Progenitor cell of endocrine pancreas (in vitro differentiated cells): ENCODE measurements at regions not wholly inside any gene's neighbourhood (a gene's known extent, or its start where the extent isn't known, plus 50 kb on each side); places are given as distances from the start of the nearest gene placed in this dataset.

Source experiments
- DNase-seq: peaks from one replicate; pipeline ENCODE4 v3.0.0; 2021; ENCODE audit warnings: low spot score; ENCODE audit not compliant: unreplicated experiment
- H3K27ac Mint-ChIP-seq: 2 replicates; pipeline ENCODE4 v1.8.0; 2021; ENCODE audit warnings: mild to moderate bottlenecking, moderate library complexity, mixed read lengths
- H3K27me3 Mint-ChIP-seq: 2 replicates; pipeline ENCODE4 v1.8.0; 2021; ENCODE audit warnings: mixed read lengths
- H3K36me3 Mint-ChIP-seq: 2 replicates; pipeline ENCODE4 v1.8.0; 2022; ENCODE audit warnings: mixed read lengths; ENCODE audit not compliant: insufficient read depth
- H3K4me1 Mint-ChIP-seq: 2 replicates; pipeline ENCODE4 v1.8.0; 2021; ENCODE audit warnings: low read depth, mixed read lengths
- H3K4me3 Mint-ChIP-seq: 2 replicates; pipeline ENCODE4 v1.8.0; 2021; ENCODE audit warnings: low read depth, mild to moderate bottlenecking, moderate library complexity, mixed read lengths
- H3K9me3 Mint-ChIP-seq: 2 replicates; pipeline ENCODE4 v1.8.0; 2021; ENCODE audit warnings: low read depth, mixed read lengths
- TF ChIP-seq, protein P1 (sequence below): fragments of 200-600 bp; sonication (generic); IDR thresholded peaks from one replicate; pipeline ENCODE4 v1.5.0; 2021; ENCODE audit warnings: antibody characterized with exemption, mild to moderate bottlenecking; ENCODE audit not compliant: unreplicated experiment

GRCh38 chr4:38497121-38497520 lies 166.9 kb upstream of the KLF3 start:
- H3K4me1 Mint-ChIP-seq, result no peaks in the 10 kb centered on the region
- TF ChIP-seq, protein P1, sequence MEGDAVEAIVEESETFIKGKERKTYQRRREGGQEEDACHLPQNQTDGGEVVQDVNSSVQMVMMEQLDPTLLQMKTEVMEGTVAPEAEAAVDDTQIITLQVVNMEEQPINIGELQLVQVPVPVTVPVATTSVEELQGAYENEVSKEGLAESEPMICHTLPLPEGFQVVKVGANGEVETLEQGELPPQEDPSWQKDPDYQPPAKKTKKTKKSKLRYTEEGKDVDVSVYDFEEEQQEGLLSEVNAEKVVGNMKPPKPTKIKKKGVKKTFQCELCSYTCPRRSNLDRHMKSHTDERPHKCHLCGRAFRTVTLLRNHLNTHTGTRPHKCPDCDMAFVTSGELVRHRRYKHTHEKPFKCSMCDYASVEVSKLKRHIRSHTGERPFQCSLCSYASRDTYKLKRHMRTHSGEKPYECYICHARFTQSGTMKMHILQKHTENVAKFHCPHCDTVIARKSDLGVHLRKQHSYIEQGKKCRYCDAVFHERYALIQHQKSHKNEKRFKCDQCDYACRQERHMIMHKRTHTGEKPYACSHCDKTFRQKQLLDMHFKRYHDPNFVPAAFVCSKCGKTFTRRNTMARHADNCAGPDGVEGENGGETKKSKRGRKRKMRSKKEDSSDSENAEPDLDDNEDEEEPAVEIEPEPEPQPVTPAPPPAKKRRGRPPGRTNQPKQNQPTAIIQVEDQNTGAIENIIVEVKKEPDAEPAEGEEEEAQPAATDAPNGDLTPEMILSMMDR, result no peak
- no peaks in the 10 kb centered on the region for H3K36me3 Mint-ChIP-seq
- no peaks in the 10 kb centered on the region for H3K27me3 Mint-ChIP-seq
- no peak overlapping the region for H3K27ac Mint-ChIP-seq
- no peak for DNase-seq
- no peak overlapping the region for H3K4me3 Mint-ChIP-seq
- H3K9me3 Mint-ChIP-seq, result no peaks in the 10 kb centered on the region

- DNase-seq, result no peak
- Mint-ChIP-seq H3K9me3 (no peaks in the 10 kb centered on the region), H3K27ac (no peak overlapping the region), H3K4me1 (no peaks in the 10 kb centered on the region), H3K36me3 (no peaks in the 10 kb centered on the region), H3K27me3 (no peaks in the 10 kb centered on the region), H3K4me3 (no peak overlapping the region)
- TF ChIP-seq, protein P1, result no peak
Measured at GRCh38 chr4:38499101-38499500, 164.9 kb upstream of the KLF3 start.

- Mint-ChIP-seq H3K4me3 (no peak overlapping the region), H3K36me3 (no peaks in the 10 kb centered on the region), H3K9me3 (no peaks in the 10 kb centered on the region), H3K27ac (no peak overlapping the region), H3K4me1 (no peaks in the 10 kb centered on the region), H3K27me3 (no peaks in the 10 kb centered on the region)
- DNase-seq, result no peak
- TF ChIP-seq, protein P1, result no peak
Measured at GRCh38 chr4:38500433-38500832, 163.6 kb upstream of the KLF3 start.

- H3K27ac Mint-ChIP-seq, result no peak overlapping the region
- DNase-seq, result no peak
- H3K36me3 Mint-ChIP-seq, result no peaks in the 10 kb centered on the region
- TF ChIP-seq, protein P1, result no peak
- H3K9me3 Mint-ChIP-seq, result peaks cover 3% of the 10 kb centered on the region
- no peak overlapping the region for H3K4me3 Mint-ChIP-seq
- H3K4me1 Mint-ChIP-seq, result no peaks in the 10 kb centered on the region
- no peaks in the 10 kb centered on the region for H3K27me3 Mint-ChIP-seq
Measured at GRCh38 chr4:38501698-38502097, 162.3 kb upstream of the KLF3 start.

DNA sequence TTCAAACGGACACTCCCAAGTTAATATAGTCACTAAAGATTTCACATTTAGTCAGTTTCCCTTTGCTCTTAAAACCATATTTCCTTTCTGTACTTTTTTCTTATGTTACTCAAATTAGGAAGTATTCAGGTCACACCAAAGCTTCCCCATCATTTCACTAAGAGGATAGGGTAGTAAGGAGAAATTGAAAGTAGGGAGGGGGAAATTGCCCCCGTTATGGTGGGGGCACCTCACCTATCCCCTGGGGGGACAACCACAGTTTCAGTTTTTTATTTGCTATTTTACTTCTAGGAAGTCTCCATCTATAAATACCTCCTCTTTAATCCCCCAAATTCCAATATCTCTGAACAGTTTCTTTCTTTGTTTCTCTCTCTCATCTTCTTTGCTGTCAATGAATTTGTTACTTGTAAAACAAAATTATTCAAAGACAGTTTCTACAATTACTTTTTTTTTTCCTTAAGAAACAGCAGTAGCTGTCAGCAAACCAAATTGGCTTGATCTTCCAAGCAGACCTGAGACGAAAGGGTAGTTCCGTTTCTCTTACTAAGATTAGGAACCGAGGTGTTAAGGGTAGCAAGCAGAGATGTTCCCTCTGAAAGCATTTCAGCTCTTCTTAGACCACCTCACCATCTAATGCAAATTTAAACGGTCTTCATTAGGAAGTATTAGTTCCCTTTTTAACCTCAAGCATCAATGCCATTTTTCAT lies 160.2 kb upstream of the KLF3 start:
- no peaks in the 10 kb centered on the region for H3K27me3 Mint-ChIP-seq
- H3K4me3 Mint-ChIP-seq, result no peak overlapping the region
- no peak overlapping the region for H3K27ac Mint-ChIP-seq
- H3K4me1 Mint-ChIP-seq, result no peaks in the 10 kb centered on the region
- TF ChIP-seq, protein P1, result no peak
- DNase-seq, result no peak
- H3K9me3 Mint-ChIP-seq, result peaks cover 3% of the 10 kb centered on the region
- H3K36me3 Mint-ChIP-seq, result no peaks in the 10 kb centered on the region
